ENCODE measurements at regions not wholly inside any gene's neighbourhood (a gene's known extent, or its start where the extent isn't known, plus 50 kb on each side); places are given as distances from the start of the nearest gene placed in this dataset.

DNA sequence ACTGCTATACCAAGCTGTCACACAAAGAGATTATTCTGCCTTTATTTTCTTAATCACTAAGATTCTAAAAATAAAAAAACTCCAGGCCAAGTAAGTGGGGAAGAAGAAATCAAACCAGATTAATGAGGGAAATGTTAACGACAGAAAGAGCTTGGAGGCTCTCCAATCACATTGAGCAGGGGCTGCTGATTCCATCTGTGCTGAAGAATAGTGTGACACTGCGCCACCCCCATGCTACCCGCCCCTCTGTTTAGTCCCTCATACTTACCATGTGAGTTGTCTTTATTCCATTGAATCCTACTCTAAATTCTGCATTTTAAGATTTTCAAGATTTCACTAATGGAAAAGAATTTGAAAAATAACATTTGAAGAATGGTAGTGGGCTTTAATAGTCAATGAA lies 998.0 kb upstream of the CDH2 start:
- no peaks in the 10 kb centered on the region for H3K9me3 ChIP-seq
- intact Hi-C loops (cut with DNase I): no loop called here
- no peak for DNase-seq
- no peak overlapping the region for H3K4me3 ChIP-seq
- ATAC-seq: no peak
- H3K4me1 ChIP-seq: no peaks in the 10 kb centered on the region
- no peaks in the 10 kb centered on the region for H3K27me3 ChIP-seq
- no peak overlapping the region for H3K27ac ChIP-seq
- WGBS, 2 donors: 44 to 55% methylated on average over 3 of the region's 3 CpGs
- no peaks in the 10 kb centered on the region for H3K36me3 ChIP-seq (replicated peaks in 1 of 2; ENCODE audit: insufficient read depth in 1 of 2, low read depth in 2 of 2)
- no peak for TF ChIP-seq POLR2A (IDR thresholded peaks at IDR 0.05)
- TF ChIP-seq, protein P1, sequence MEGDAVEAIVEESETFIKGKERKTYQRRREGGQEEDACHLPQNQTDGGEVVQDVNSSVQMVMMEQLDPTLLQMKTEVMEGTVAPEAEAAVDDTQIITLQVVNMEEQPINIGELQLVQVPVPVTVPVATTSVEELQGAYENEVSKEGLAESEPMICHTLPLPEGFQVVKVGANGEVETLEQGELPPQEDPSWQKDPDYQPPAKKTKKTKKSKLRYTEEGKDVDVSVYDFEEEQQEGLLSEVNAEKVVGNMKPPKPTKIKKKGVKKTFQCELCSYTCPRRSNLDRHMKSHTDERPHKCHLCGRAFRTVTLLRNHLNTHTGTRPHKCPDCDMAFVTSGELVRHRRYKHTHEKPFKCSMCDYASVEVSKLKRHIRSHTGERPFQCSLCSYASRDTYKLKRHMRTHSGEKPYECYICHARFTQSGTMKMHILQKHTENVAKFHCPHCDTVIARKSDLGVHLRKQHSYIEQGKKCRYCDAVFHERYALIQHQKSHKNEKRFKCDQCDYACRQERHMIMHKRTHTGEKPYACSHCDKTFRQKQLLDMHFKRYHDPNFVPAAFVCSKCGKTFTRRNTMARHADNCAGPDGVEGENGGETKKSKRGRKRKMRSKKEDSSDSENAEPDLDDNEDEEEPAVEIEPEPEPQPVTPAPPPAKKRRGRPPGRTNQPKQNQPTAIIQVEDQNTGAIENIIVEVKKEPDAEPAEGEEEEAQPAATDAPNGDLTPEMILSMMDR (IDR thresholded peaks at IDR 0.05): no peak

DNA sequence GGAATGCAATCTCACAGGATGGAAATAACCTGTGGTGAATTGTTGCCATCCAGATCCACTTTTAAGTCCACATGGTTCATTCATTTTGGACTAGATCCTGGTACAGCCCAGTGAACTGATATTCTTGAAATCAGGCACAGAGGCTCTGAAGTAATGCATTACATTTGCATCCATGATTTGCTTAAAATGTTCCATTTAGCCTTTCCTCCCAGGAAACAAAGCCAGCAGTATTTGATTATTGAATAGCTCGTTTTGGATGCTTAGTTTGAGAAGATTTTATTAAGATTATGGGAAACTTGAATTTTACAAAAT lies 995.8 kb upstream of the CDH2 start:
- H3K4me3 ChIP-seq: no peak overlapping the region
- ATAC-seq: no peak

DNA sequence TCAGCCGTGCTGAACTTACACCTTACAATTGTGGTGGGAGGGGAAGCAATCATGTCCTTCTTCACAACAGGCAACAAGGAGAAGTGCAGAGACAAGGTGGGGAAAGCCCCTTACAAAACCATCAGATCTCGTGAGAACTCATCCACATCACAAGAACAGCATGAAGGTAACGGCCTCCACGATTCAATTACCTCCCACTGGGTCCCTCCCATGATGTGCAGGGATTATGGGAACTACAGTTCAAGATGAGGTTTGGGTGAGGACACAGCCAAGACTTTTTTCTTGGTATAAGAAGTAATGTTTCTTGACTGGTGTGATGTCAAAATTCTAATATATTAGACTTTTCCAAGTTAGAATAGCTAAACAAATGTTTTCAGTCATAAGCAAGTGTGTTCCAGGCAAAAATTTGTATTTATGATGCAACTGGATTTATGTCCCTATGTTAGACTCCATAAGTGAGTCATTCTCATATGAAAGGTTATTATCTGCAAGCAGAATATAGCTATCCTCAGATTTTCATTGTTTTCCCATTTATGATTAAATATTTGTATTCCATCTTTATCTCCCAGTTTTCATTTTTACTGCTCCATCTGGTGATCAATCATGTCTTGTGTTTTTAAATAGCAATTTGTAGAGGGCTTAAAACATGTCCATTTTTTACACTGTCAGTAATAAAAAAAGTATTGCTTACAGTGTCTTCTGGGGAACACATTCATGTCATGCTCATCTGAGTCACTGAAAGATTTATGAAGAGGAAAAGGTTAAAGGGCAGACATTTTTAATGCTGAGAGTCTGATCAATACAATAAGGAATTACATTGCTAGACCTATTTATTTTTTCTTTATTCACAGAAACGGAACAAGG lies 995.2 kb upstream of the CDH2 start:
- Histone ChIP-seq H3K27me3 (no peaks in the 10 kb centered on the region), H3K36me3 (replicated peaks in 1 of 2; ENCODE audit: insufficient read depth in 1 of 2, low read depth in 2 of 2) (no peaks in the 10 kb centered on the region), H3K4me3 (no peak overlapping the region), H3K4me1 (no peaks in the 10 kb centered on the region), H3K9me3 (no peaks in the 10 kb centered on the region), H3K27ac (no peak overlapping the region)
- TF ChIP-seq POLR2A (IDR thresholded peaks at IDR 0.05): no peak
- TF ChIP-seq, protein P1 (IDR thresholded peaks at IDR 0.05): no peak
- no peak for DNase-seq
- 32 to 39% methylated on average over 5 of the region's 5 CpGs for whole genome bisulfite sequencing, 2 donors
- ATAC-seq: no peak
- intact Hi-C loops (cut with DNase I): no loop called here

More for the DNA sequence above, 995.8 kb upstream of the CDH2 start:
- DNase-seq: no peak
- intact Hi-C loops (cut with DNase I): no loop called here
- H3K27ac ChIP-seq: no peak overlapping the region
- H3K36me3 ChIP-seq (replicated peaks in 1 of 2; ENCODE audit: insufficient read depth in 1 of 2, low read depth in 2 of 2): no peaks in the 10 kb centered on the region
- TF ChIP-seq, protein P1 (IDR thresholded peaks at IDR 0.05): no peak
- TF ChIP-seq POLR2A (IDR thresholded peaks at IDR 0.05): no peak
- H3K27me3 ChIP-seq: no peaks in the 10 kb centered on the region
- no peaks in the 10 kb centered on the region for H3K9me3 ChIP-seq
- 8 to 39% methylated on average over 1 of the region's 1 CpG for WGBS, 2 donors
- H3K4me1 ChIP-seq: no peaks in the 10 kb centered on the region

DNA sequence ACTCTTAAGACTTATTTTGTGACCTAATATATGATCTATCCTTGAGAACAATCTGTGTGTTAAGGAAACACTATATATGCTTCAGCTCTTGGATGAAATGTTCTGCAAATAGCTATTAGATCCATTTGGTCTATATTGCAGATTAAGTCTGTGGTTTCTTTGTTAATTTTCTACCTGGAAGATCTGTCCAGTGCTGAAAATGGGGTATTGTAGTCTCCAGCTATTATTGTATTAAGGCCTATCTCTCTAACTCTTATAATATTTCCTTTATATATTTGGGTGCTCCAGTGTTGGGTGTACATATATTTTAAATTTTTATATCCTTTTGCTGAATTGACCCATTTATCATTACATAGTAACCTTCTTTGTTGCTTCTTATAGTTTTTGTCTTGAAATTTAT lies 992.7 kb upstream of the CDH2 start:
- H3K27me3 ChIP-seq: no peaks in the 10 kb centered on the region
- intact Hi-C loops (cut with DNase I): no loop called here
- TF ChIP-seq POLR2A (IDR thresholded peaks at IDR 0.05): no peak
- TF ChIP-seq, protein P1 (IDR thresholded peaks at IDR 0.05): no peak
- no peaks in the 10 kb centered on the region for H3K9me3 ChIP-seq
- no peaks in the 10 kb centered on the region for H3K36me3 ChIP-seq (replicated peaks in 1 of 2; ENCODE audit: insufficient read depth in 1 of 2, low read depth in 2 of 2)
- DNase-seq (no peak), ATAC-seq (no peak)
- no peaks in the 10 kb centered on the region for H3K4me1 ChIP-seq
- H3K27ac ChIP-seq: no peak overlapping the region
- H3K4me3 ChIP-seq: no peak overlapping the region

DNA sequence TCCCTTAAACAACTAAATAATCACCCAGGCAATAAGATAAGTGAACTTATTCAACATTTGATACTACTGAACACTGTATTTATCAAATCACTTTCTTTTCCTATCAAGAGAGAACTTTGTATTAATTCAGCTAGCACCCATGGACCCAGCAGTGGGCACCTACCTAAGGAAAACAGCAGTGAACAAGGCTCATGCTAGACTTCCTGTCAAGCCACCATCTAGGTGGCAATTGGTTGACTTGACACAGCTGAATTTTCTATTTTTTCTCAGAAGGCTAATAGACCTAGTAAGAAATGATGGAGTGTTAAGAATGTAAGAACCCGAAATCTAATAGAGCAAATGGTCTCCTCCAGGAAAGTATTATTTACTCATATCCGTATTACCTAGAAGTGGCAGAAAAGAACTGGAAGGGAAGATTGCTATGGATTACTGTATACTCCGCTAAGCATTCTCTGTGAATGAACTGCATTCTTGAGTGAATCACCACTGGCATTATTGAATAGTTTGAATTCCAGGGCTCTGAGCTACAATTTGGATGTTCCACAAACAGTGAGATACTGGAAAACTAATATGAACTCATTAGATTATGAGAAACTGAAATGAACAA lies 988.2 kb upstream of the CDH2 start:
- DNase-seq: no peak
- H3K36me3 ChIP-seq (replicated peaks in 1 of 2; ENCODE audit: insufficient read depth in 1 of 2, low read depth in 2 of 2): no peaks in the 10 kb centered on the region
- TF ChIP-seq, protein P1 (IDR thresholded peaks at IDR 0.05): no peak
- TF ChIP-seq POLR2A (IDR thresholded peaks at IDR 0.05): no peak
- peak; percentile 78 for ATAC-seq
- no peak overlapping the region for H3K4me3 ChIP-seq
- WGBS, 2 donors: 47 to 51% methylated on average over 3 of the region's 3 CpGs
- H3K4me1 ChIP-seq: no peaks in the 10 kb centered on the region
- H3K9me3 ChIP-seq: no peaks in the 10 kb centered on the region
- no peak overlapping the region for H3K27ac ChIP-seq
- no peaks in the 10 kb centered on the region for H3K27me3 ChIP-seq
- intact Hi-C loops (cut with DNase I): no loop called here

Data from body of pancreas (tissue), 4 donors.